AG09319 (cell line): ENCODE measurements at regions not wholly inside any gene's neighbourhood (a gene's known extent, or its start where the extent isn't known, plus 50 kb on each side); places are given as distances from the start of the nearest gene placed in this dataset.

ENCODE experiments used
- DNase-seq: peaks from one replicate; pipeline ENCODE4 v3.0.0-alpha.2; 2010; ENCODE audit warnings: low read depth; ENCODE audit errors: extremely low read depth
- TF ChIP-seq, protein P1 (sequence below): IDR thresholded peaks from 2 replicates; pipeline ENCODE4 v1.5.1; 2011; ENCODE audit warnings: low read depth, mild to moderate bottlenecking, inconsistent platforms, low read length, moderate library complexity

DNA sequence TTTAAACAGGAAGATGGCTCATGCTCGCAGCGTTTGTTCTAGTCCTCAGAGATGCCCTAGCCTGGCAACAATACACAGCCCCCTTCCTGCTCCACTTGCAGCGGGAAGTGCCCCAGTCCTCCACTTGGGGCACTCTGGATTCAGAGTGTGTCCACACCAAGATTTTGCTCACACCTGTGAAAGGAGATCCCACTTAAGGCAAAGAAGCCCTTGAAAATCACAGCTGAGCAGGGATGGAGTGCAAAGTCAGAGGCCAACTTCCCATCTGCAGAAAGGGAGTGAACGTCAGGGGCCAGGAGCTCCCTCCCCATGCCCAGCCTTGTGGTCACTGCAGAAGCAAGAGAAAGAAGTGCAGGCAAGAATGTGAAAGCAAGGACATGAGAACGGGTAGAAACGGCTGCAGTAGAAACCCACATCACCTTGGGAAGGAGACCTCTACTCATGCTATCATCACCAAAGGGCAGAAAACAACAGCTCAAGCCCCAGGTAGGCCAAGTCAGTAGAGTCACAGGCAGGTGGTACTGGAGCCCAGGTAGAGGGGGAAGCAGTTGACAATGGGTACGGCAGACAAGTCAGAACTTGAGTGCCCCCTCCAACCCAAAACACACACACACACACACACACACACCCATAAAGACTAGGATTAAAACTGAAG lies 157.4 kb downstream of the BUD13 start:
- TF ChIP-seq, protein P1, sequence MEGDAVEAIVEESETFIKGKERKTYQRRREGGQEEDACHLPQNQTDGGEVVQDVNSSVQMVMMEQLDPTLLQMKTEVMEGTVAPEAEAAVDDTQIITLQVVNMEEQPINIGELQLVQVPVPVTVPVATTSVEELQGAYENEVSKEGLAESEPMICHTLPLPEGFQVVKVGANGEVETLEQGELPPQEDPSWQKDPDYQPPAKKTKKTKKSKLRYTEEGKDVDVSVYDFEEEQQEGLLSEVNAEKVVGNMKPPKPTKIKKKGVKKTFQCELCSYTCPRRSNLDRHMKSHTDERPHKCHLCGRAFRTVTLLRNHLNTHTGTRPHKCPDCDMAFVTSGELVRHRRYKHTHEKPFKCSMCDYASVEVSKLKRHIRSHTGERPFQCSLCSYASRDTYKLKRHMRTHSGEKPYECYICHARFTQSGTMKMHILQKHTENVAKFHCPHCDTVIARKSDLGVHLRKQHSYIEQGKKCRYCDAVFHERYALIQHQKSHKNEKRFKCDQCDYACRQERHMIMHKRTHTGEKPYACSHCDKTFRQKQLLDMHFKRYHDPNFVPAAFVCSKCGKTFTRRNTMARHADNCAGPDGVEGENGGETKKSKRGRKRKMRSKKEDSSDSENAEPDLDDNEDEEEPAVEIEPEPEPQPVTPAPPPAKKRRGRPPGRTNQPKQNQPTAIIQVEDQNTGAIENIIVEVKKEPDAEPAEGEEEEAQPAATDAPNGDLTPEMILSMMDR = no peak
- no peak for DNase-seq

DNA sequence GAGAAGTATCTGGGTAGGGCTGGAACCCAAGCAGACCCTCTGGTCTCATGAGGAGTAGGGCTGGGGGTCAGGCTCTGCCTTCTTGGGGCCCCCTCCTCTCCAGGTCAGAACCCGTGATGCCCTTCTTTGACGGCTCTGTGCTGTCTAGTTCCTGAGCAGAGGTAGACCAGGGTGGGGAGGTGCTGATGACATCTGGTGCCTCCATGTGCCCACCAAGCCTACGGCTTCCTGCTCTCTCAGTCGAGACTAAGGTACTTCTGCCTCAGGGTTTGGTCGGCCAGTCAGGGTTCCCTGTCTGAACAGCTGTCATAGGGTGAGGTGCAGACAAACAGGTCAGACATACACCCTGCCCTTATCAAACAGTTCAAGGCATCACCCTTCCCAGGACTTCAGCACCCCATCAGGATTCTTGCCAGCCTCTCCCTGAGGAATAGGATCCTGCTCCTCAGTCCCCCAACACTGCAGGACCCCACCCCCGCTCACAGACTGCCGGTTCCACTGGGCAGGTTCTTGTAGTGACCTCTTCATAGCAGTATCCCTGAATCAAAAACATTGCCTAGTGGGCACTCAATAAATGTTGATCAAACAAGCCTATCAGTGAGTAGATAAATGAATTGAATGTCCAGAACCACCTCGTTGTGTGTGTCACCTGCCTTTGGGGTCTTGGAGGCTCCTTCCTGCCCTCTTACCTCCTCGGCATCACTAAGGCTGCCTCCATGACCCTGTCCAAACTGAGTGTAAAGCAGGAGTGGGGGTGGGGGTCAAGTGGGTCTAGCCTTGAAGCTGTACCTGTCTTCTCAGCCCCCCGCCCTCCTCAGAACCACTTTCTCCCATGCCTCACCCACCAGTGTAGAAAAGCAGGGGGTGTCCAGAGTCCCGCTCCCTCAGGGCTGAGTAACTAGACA lies 158.2 kb downstream of the BUD13 start:
- TF ChIP-seq, protein P1 = no peak

DNA sequence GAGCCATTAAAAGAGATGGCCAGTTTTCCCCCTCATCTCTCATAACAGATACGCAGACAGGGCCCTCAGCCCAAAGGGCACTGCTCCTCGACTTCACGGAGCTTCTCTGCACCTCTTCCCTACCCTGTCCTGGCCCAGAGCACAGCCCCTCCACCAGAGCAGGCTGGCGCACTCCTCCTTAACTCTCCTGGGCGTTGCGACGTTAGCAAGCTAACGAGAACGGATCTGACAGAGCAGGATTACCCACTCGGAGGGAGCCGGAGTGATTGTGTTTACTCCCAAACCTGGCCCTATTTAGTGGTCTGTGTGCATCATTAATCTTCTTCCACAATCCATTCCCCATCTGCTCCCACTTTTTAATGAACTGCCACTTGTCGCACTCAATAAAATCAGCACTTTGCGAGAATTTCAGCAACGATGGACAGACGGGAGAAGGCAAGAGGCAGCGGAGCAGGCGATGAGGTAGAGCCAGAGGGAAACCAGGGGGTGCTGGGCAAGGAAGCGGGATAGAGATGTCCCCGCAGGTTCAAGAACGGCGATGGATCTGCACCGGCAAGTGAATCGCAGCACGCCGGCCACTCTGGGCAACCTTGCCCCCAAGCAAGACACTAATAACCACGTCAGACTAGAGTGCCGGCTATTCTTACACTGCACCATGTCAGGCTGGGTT lies 159.4 kb downstream of the BUD13 start:
- TF ChIP-seq, protein P1 = no peak

More for the DNA sequence above, 158.2 kb downstream of the BUD13 start:
- no peak for DNase-seq

DNA sequence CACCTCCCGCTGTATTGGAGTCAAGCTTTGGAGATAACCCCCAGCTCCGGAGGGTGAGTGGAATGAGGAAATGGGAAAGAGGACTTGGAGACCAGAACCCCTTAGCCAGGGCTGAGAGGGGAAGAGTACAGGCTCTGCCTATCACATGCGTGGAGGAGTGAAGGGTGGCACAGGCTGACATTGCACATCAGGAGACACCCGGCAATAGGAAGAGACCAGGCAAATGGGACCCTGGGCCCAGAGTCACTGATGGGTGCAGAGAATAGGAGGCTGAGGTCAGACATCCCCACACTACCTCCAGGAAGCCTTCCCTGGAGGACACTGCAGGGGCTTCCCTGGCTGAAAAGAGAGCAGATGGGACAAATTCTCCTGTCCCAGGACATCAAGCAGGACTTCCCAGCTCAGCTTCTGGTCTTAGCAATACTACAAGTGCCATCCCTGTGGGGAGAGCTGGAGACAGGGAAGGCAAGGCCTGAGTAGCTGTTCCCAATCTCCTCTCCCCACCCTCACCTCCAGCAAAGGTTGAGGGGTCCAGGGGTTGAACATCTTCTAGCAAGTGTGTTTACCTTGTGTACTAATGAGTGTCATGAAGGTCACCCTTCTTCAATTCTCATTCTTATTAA lies 160.7 kb downstream of the BUD13 start:
- TF ChIP-seq, protein P1 = no peak
- no peak for DNase-seq

More for the DNA sequence above, 159.4 kb downstream of the BUD13 start:
- no peak for DNase-seq

DNA sequence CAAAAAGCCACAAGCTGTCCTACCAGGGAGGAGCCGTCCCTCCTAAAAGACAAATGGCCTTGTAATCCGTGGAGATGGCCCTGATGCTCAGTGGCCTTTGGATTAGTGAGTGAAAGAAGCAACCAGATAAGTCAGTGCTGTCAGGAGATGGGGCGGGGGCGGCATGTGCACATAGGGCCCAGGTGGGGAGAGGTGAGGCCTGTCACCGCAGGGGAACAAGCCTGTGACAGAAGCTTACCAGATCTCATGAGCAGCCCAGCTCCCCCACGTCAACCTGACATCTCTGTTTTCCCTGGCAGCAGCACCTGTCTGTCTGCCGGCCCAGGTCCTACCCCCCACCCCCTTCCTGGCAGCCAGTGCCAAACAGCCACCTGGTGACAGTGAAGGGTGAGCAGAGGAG lies 162.6 kb downstream of the BUD13 start:
- TF ChIP-seq, protein P1 = no peak
- DNase-seq = no peak

DNA sequence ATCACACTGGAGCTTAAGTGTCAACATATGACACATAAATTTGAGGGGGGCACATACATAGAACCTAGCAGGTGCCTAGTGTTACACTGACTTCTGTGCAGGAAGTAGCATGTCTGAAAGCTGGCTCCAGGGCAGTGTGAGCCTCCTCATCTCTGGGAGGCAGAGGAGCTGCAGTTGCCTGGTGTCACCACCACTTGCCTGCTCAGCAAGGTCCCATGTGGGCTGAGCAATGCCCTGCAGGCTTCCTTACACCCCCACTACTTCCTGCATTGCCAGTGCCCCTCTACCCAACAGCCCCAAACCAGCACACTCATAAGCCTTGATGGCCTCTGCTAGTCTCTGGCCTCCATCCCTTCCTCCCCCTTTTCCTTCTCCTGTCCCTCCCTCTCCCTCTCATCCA lies 165.8 kb downstream of the BUD13 start:
- TF ChIP-seq, protein P1 = no peak
- no peak for DNase-seq
